Upper lobe of left lung (tissue), 4 donors: ENCODE measurements at regions not wholly inside any gene's neighbourhood (a gene's known extent, or its start where the extent isn't known, plus 50 kb on each side); places are given as distances from the start of the nearest gene placed in this dataset.

Experiments
- CTCF ChIP-seq, 6 experiments: fragments of 450-650 bp in 4 of 6; fragments of 200-600 bp in 2 of 6; sonication (generic) in 2 of 6; IDR thresholded peaks; one replicate each; pipeline ENCODE4 v1.5.1; 2016 to 2019; ENCODE audit warnings: antibody characterized with exemption in 6 of 6
- EP300 ChIP-seq, 4 donors: sonication (generic); formaldehyde crosslinking; IDR thresholded peaks; one replicate each; pipeline ENCODE4 v1.5.1; 2017; ENCODE audit warnings: antibody characterized with exemption in 4 of 4, control low read depth in 2 of 4
- POLR2A ChIP-seq, 4 donors: fragments of 450-650 bp; IDR thresholded peaks; one replicate each; pipeline ENCODE4 v1.5.1; 2016 to 2017; ENCODE audit warnings: antibody characterized with exemption in 4 of 4, mild to moderate bottlenecking in 2 of 4
- POLR2AphosphoS5 ChIP-seq, 2 donors: sonication (generic); formaldehyde crosslinking; IDR thresholded peaks; one replicate each; pipeline ENCODE4 v1.5.1; 2017; ENCODE audit warnings: antibody characterized with exemption in 2 of 2

- TF ChIP-seq CTCF (IDR thresholded peaks at IDR 0.05): no peak
- no peak for TF ChIP-seq POLR2A (IDR thresholded peaks at IDR 0.05)
- no peak for TF ChIP-seq EP300 (IDR thresholded peaks at IDR 0.05)
- TF ChIP-seq POLR2AphosphoS5 (IDR thresholded peaks at IDR 0.05): no peak
Measured at GRCh38 chr12:32015036-32015435, 55.8 kb downstream of the RESF1 start.
